A673 (cell line): ENCODE measurements at regions not wholly inside any gene's neighbourhood (a gene's known extent, or its start where the extent isn't known, plus 50 kb on each side); places are given as distances from the start of the nearest gene placed in this dataset.

Experiments
- BruUV-seq: library from RNA; stranded (reverse); fragments of 400-500 nt; replicated peaks from 2 replicates; lab custom pipeline; 2021; lab: Mats Ljungman, UMichigan
- CTCF ChIA-PET: fragments of 300-600 bp; sonication (Branson Sonifier 250); formaldehyde crosslinking; loops from one replicate; lab custom pipeline; 2022; ENCODE audit warnings: antibody characterized with exemption; lab: Charles Lee
- POLR2A ChIA-PET: fragments of 300-600 bp; sonication (Branson Sonifier 250); formaldehyde crosslinking; loops from one replicate; lab custom pipeline; 2022; ENCODE audit warnings: antibody characterized with exemption; ENCODE audit not compliant: low non-redundant PET; lab: Charles Lee
- DNase-seq: peaks from one replicate; pipeline ENCODE4 v3.0.0-alpha.2; 2015; ENCODE audit warnings: low spot score
- H3K27ac ChIP-seq: fragments of 200-600 bp; sonication (generic); 2 replicates; pipeline ENCODE4 v1.5.1; 2016; ENCODE audit warnings: mixed run types, low read depth, mild to moderate bottlenecking, mixed read lengths, antibody characterized with exemption, low read length; ENCODE audit not compliant: poor library complexity, severe bottlenecking
- H3K27me3 ChIP-seq: fragments of 200-600 bp; sonication (generic); replicated peaks from 2 replicates; pipeline ENCODE4 v1.6.1; 2017; ENCODE audit warnings: mixed run types, low read depth, mild to moderate bottlenecking, mixed read lengths, antibody characterized with exemption, low read length; ENCODE audit not compliant: insufficient read depth, poor library complexity
- H3K36me3 ChIP-seq: fragments of 200-600 bp; sonication (generic); 2 replicates; pipeline ENCODE4 v1.6.1; 2016; ENCODE audit warnings: mixed run types, mild to moderate bottlenecking, mixed read lengths, antibody characterized with exemption, low read length; ENCODE audit not compliant: insufficient read depth, poor library complexity, severe bottlenecking
- H3K4me1 ChIP-seq: fragments of 200-600 bp; sonication (generic); 2 replicates; pipeline ENCODE4 v1.6.1; 2017; ENCODE audit warnings: mixed run types, mild to moderate bottlenecking, mixed read lengths, antibody characterized with exemption, low read length; ENCODE audit not compliant: insufficient read depth, poor library complexity, severe bottlenecking
- H3K4me3 ChIP-seq: fragments of 200-600 bp; sonication (generic); 2 replicates; pipeline ENCODE4 v1.5.1; 2016; ENCODE audit warnings: low read depth, mixed run types, mild to moderate bottlenecking, mixed read lengths, low read length; ENCODE audit not compliant: poor library complexity, severe bottlenecking
- H3K9me3 ChIP-seq: fragments of 200-600 bp; sonication (generic); 2 replicates; pipeline ENCODE4 v1.6.1; 2016; ENCODE audit warnings: mixed run types, low read depth, mild to moderate bottlenecking, mixed read lengths, antibody characterized with exemption, low read length; ENCODE audit not compliant: poor library complexity, severe bottlenecking
- CTCF ChIP-seq: fragments of 300-800, 200-600 bp; sonication (generic); conservative IDR thresholded peaks from 2 replicates; pipeline ENCODE4 v1.5.1; 2017; ENCODE audit warnings: low read depth, mild to moderate bottlenecking, antibody characterized with exemption, low read length, moderate library complexity, mixed read lengths
- EZH2 ChIP-seq: fragments of 200-600 bp; sonication (generic); IDR thresholded peaks from 2 replicates; pipeline ENCODE4 v1.6.1; 2017; ENCODE audit warnings: borderline replicate concordance, low read depth, mild to moderate bottlenecking, mixed read lengths, antibody characterized with exemption, low read length; ENCODE audit not compliant: poor library complexity, severe bottlenecking
- intact Hi-C: fragments of 100-400 bp; cut with micrococcal nuclease; formaldehyde crosslinking; loops from one replicate; pipeline ENCODE4 v1.10.0; 2022; ENCODE audit not compliant: unreplicated experiment

- no peaks in the 10 kb centered on the region for H3K27me3 ChIP-seq
- H3K27ac ChIP-seq = no peak overlapping the region
Measured at GRCh38 chr12:69074556-69075349, 141.8 kb upstream of the CPM start.

GRCh38 chr12:69083689-69084088 lies 150.7 kb upstream of the CPM start:
- Histone ChIP-seq H3K27me3 (no peaks in the 10 kb centered on the region), H3K27ac (no peak overlapping the region), H3K4me1 (no peaks in the 10 kb centered on the region), H3K4me3 (no peak overlapping the region), H3K36me3 (no peaks in the 10 kb centered on the region), H3K9me3 (no peaks in the 10 kb centered on the region)
- ChIA-PET CTCF (no interaction called here), POLR2A (no interaction called here)
- TF ChIP-seq CTCF = no peak
- no peak for TF ChIP-seq EZH2
- DNase-seq = no peak
- BruUV-seq = no TSS peak
- intact Hi-C loops = no loop called here

More at GRCh38 chr12:69074556-69075349, 141.8 kb upstream of the CPM start:
- BruUV-seq = no TSS peak
- TF ChIP-seq CTCF = no peak
- no peak for TF ChIP-seq EZH2
- no peaks in the 10 kb centered on the region for H3K36me3 ChIP-seq
- intact Hi-C loops = no loop called here
- DNase-seq = no peak
- H3K4me1 ChIP-seq = no peaks in the 10 kb centered on the region
- ChIA-PET POLR2A (no interaction called here), CTCF (no interaction called here)
- H3K4me3 ChIP-seq = no peak overlapping the region
- no peaks in the 10 kb centered on the region for H3K9me3 ChIP-seq

GRCh38 chr12:69084816-69085378 lies 151.9 kb upstream of the CPM start:
- no TSS peak for BruUV-seq
- ChIA-PET POLR2A (no interaction called here), CTCF (no interaction called here)
- DNase-seq = no peak
- Histone ChIP-seq H3K4me3 (no peak overlapping the region), H3K27ac (no peak overlapping the region), H3K9me3 (no peaks in the 10 kb centered on the region), H3K27me3 (no peaks in the 10 kb centered on the region), H3K36me3 (no peaks in the 10 kb centered on the region), H3K4me1 (no peaks in the 10 kb centered on the region)
- TF ChIP-seq CTCF = no peak
- TF ChIP-seq EZH2 = no peak
- intact Hi-C loops = no loop called here
